ENCODE measurements at regions not wholly inside any gene's neighbourhood (a gene's known extent, or its start where the extent isn't known, plus 50 kb on each side); places are given as distances from the start of the nearest gene placed in this dataset.

DNA sequence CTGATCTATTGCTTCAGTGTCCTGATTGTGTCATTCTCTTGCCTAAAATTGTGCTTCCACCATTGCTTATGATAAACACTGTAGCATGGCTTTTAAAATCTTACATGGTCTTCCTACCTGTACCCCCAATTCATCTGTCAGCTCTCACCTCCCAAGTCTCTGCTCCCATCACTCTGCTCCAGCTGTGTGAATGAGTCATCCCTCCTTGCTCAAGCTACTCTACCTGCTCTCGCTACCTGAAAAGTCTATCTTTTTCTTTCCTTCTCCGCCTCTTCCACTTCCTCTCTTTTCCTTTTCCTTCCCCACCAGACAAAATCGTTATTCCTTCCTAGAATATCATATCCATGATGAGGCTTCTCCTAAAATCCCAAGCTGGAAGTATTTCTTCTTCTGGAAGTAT, 341.7 kb downstream of the PRELID2 start:
- no peak for TF ChIP-seq POLR2A (IDR thresholded peaks at IDR 0.05; ENCODE audit: low read length)
- no peak for DNase-seq

DNA sequence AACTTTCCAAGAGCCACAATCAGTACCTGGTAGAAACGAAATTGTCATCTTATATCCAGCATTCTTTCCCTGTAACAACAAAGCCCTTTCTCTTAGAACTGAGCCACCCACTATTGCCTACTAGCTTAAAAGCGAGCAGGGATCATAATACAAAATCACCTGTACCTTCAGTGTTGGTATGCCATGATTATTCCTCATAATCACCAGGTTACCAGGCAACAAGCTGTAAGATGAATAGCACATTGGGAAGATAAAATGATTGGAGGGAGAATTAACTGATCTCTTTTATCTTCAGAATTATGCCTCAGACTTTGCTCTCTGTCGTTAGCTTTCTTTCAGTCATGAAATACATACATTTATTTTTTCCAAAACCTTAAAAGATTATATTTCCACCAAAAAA, 345.6 kb downstream of the PRELID2 start:
- TF ChIP-seq GATA1 (IDR thresholded peaks at IDR 0.05; ENCODE audit: low read depth, low read length) (no peak), POLR2A (IDR thresholded peaks at IDR 0.05; ENCODE audit: low read length) (no peak)
- DNase-seq: no peak

DNA sequence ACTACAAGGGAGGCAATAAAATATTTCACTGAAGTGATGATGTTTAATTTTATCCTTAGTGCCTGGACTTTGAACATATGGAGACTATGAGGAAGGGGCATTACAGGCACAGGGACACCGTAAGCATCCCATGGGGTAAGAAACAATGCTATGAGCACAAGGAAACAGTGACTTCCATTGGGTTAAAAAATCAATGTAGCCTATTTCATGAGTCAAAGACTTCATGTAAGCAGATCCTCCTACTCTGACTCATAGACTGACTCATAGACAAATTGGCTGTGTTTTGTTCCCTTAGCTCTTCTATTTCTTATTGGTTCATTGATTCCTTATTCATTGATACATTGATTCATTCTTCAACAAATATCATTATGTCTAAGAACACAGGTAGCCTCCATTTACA, 351.0 kb downstream of the PRELID2 start:
- no peak for DNase-seq

DNA sequence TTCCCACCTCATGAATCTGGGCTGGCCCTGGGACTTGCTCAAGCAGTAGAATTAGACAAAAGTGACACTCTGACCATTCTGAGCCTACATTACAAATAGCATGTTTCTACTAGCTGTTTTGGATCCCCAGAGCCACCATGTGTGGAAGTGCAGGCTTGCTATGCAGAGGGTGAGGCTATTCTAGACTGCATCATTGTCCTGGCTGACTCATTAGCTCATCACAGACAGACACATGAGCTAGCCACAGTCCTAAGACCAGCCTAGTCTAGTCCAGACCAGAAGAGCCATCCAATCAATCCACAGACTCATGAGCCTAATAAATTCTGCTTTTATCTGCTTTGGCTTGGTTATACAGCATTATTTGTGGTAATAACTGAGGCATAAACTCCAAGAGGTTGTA, 351.9 kb downstream of the PRELID2 start:
- TF ChIP-seq GATA1 (IDR thresholded peaks at IDR 0.05; ENCODE audit: low read depth, low read length): no peak
- TF ChIP-seq POLR2A (IDR thresholded peaks at IDR 0.05; ENCODE audit: low read length): no peak
- DNase-seq: no peak

More for the DNA sequence above, 351.0 kb downstream of the PRELID2 start:
- TF ChIP-seq POLR2A (IDR thresholded peaks at IDR 0.05; ENCODE audit: low read length) (no peak), GATA1 (IDR thresholded peaks at IDR 0.05; ENCODE audit: low read depth, low read length) (no peak)

DNA sequence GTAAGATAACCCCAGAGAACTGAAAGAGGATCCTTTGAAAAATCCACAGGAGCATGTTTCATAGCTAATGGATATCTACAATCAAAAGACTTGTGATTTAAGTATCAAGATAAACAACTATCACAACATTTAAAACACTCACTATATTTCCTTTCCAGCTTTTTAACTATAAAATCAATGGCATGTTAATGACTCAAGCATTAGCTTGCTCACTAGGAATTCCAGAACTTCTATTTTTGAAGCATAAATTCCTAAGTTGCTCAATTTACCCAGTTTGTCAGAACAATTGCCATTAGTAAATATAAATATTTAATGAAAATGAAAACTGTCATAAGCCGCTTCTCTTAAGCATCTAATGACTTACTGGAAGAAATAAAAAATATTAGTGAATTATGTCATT, 355.3 kb downstream of the PRELID2 start:
- DNase-seq: no peak
- TF ChIP-seq POLR2A (IDR thresholded peaks at IDR 0.05; ENCODE audit: low read length) (no peak), GATA1 (IDR thresholded peaks at IDR 0.05; ENCODE audit: low read depth, low read length) (no peak)

DNA sequence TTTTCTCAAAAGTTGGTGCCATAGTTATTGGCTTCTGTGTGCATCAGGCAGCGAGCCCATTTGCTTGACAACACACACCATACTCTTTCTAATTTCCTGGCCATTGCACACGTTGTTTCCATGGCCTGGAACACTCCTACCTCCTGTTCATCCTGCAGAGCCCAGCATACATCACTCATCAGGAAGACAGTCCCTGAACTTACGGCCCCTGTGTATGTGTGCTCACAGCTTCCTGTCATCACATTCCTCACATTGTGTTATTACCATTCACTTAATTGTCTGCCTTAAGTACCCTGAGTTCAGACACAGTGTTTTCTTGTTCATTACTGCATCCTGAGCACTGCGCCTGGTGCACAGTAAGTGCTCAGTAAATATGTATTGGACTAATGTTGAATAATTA, 355.9 kb downstream of the PRELID2 start:
- TF ChIP-seq POLR2A (IDR thresholded peaks at IDR 0.05; ENCODE audit: low read length) (no peak), GATA1 (IDR thresholded peaks at IDR 0.05; ENCODE audit: low read depth, low read length) (no peak)
- DNase-seq: no peak

DNA sequence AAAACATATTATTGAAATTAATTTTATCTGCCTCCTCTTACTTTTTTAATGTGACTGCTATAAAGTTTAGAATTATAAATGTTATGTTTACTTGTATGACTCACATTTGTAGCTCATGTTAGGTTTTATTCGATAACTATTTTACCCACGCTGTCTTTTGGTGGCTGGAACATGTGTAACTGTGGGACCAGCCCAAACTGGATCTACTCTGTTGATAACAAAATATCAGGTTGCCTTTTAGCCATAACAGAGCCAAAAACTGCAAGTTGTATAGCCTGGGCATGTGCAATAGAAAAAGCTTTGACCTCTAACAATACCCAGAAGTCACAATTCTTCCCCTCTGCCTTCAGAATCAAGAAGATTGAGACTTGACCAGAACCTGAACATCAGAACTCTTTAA, 356.5 kb downstream of the PRELID2 start:
- TF ChIP-seq GATA1 (IDR thresholded peaks at IDR 0.05; ENCODE audit: low read depth, low read length) (no peak), POLR2A (IDR thresholded peaks at IDR 0.05; ENCODE audit: low read length) (no peak)
- no peak for DNase-seq

DNA sequence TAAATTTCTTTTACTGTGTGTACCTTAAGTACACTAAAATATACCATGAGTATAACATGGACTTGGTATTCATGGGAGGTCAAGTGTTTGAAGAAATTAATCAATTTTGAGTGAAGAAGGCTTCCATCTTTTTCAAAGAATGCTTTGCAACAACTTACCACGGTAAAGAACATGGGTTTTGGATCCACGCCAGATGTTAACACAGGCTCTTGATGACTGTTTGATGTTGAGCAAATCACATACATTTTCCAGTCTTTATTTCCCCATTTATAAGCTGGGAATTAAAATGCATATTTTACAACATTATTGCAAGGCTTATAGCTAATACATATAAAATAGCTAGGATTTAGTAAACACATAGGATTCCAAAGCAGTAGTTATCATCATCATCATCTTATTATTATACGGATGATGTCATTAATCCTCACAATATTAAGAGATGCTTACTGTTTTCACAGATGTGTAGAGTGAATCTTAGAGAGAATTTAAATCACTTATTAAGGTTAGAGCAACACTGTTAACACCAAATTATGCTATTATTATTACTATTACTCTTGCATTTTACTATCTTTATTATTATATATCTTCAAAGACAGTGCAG, 362.0 kb downstream of the PRELID2 start:
- DNase-seq: peak; percentile 49 to 63
- TF ChIP-seq POLR2A (IDR thresholded peaks at IDR 0.05; ENCODE audit: low read length) (no peak), GATA1 (IDR thresholded peaks at IDR 0.05; ENCODE audit: low read depth, low read length) (no peak)

DNA sequence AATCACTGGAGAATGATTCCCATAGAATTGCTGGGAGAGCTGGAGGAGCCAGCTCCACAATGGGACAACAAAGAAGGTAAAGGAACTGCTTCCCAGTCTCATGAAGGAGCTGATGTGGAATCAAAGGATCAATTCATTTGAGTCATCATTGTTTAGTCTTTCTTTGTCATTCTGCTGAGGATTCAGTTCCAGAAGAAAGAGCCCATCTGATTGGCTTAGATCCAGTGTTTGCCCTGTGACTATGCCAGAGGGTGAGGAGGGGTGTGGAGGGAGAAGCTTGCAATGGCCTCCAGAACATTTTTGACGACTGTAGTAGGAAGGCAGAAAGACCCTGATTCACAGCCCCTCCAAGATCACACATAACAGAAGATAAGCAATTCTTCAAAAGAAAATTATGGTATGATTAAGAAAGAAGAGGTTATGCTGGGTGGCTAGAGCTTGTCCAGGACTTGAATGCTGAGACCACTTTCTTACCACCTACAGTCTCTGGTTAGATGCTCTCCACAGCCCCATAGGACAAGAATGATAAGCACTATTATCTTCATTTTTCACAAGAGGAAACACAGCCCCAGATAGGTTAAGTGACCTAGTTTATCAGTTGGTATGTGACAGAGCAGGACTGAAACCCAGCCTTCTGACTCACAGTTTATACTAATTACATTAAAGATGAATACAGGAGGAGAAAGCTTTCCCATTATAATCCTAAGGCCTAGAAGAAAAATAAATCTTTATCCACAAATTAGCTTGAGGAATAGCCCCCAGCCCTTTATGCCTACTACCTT, 363.1 kb downstream of the PRELID2 start:
- DNase-seq: peak; percentile 51 to 77
- no peak for TF ChIP-seq POLR2A (IDR thresholded peaks at IDR 0.05; ENCODE audit: low read length)
- TF ChIP-seq GATA1 (IDR thresholded peaks at IDR 0.05; ENCODE audit: low read depth, low read length): no peak

DNA sequence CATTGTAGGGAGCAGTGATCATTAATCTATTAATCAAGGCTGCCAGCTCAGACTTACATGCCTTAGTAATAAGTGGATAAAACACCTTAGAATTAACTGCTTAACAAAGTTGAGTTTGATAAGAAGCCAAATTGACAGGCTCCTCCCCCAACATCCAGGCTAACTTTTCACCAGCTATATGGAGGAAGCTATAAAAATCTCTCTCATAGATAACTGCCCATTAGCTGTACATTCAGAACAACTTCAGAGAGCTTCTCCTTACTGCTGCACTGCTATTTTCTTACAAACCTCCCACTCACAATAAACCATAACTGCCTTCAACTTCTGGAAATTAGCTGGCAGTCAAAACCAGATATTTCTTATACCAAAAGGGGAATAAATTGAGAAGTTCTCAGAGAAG, 364.1 kb downstream of the PRELID2 start:
- no peak for DNase-seq
- TF ChIP-seq POLR2A (IDR thresholded peaks at IDR 0.05; ENCODE audit: low read length) (no peak), GATA1 (IDR thresholded peaks at IDR 0.05; ENCODE audit: low read depth, low read length) (no peak)

DNA sequence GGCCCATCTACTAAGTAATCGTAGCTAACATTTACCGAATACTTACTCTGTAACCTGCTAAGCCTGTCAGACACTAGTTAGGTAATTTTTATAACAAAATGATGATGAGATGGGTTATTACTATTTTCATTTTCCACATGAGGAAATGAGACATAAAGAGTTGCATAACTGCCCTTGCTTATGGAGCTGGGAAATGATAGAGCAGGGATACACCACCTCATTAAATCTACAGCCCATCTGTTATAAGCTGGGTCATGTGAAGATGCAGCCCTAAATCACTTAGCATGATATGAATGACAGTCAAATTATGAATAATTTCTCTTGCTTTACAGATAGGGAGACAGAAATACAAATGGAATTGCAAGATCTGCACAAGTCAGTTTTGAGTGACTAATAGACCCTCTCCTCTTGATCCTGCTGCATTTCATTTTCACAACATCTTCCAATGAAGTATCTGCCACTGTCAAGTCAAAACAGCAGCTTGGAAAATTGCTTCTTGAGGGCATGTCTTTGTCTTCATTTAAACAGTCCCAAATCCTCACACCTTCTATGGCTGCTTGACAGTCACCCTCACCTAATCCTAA, 364.7 kb downstream of the PRELID2 start:
- DNase-seq: no peak
- TF ChIP-seq POLR2A (IDR thresholded peaks at IDR 0.05; ENCODE audit: low read length) (no peak), GATA1 (IDR thresholded peaks at IDR 0.05; ENCODE audit: low read depth, low read length) (no peak)

DNA sequence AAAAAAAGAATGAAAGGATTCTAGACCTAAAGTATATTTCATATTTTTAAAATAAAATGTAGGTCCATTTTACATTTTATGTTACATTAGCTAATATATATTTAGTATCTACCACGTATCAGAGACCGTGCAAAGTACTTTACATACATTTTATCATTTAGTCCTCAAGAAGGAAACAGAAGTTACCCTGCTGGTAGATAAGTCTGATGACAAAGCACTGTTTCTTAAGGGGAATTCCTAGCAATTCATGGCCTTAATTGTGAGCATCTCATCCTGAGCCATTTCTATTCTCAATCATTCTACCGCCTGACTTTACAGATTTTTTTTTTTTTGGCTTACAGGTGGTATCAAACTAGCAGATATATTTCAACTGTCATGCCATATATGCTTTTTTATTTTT, 367.7 kb downstream of the PRELID2 start:
- TF ChIP-seq POLR2A (IDR thresholded peaks at IDR 0.05; ENCODE audit: low read length): no peak
- DNase-seq: peak in 1 of 2 experiments; percentile 4

DNA sequence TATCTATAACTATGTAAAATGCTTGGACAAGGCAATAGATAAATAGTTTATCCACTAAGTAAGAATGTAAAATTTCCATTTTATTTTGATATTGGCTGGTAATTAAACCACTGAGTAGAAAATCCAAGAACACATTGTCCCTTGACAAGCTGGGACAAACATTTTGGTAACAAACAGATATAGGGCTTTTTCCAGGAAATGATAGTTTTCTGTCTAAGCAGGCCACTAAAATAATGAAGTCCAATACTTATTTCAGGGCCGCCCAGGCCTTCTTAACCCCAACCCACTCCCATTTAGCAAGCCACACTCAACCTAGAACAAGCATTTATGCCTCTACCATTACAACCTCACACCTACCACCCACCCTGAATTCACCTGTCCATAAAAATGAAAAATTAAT, 368.6 kb downstream of the PRELID2 start:
- DNase-seq: no peak
- TF ChIP-seq POLR2A (IDR thresholded peaks at IDR 0.05; ENCODE audit: low read length): no peak
- no peak for TF ChIP-seq GATA1 (IDR thresholded peaks at IDR 0.05; ENCODE audit: low read depth, low read length)

DNA sequence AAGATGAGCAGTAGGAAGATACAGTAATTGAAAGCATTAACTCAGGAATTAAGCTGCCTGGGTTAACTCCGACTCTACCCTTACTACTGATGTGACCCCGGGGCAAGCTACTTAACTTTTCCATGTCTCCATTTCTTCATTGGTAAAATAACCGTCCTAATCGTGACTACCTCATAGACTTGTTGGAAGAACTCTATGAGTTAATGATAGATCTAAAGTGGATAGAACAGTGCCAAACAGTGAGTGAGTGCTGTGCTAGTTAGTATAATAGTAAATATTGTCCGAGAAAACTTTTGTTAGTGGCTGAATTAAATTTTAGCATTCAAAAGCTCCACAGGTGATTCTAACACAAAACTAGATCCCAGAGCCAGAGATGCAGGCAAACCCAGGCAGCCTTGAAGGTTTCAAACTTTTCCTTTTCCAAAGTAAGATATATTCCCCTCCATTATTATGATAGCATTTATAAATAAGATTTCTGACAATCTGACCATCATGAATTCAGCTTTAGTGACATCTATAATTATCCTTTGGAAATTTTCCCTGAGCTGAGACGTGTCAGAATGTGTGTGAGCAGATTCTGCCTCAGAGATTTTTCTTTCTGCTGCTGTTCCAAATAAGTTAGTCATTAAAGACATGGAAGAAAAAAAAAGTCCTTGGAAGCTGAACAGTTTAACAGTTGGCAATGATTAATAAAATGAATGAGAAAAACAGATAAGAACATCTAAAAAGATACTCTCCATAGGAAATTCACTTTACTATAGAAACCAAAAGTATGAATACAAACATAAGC, 369.5 kb downstream of the PRELID2 start:
- TF ChIP-seq GATA1 (IDR thresholded peaks at IDR 0.05; ENCODE audit: low read depth, low read length) (no peak), POLR2A (IDR thresholded peaks at IDR 0.05; ENCODE audit: low read length) (no peak)

More for the DNA sequence above, 369.5 kb downstream of the PRELID2 start:
- DNase-seq: no peak
